T-helper 2 cell treated with Interferon-gamma antibody and Interleukin-4, amounts not matched to agents 5 μg/mL and 100 μg/mL, for 36 hours (primary cell): ENCODE measurements at regions not wholly inside any gene's neighbourhood (a gene's known extent, or its start where the extent isn't known, plus 50 kb on each side); places are given as distances from the start of the nearest gene placed in this dataset.

Experiments used
- DNase-seq: peaks from one replicate; pipeline ENCODE4 v3.0.0; 2021; ENCODE audit warnings: low spot score
- H3K27ac Mint-ChIP-seq: one replicate; pipeline ENCODE4 v1.8.0; 2021; ENCODE audit warnings: mild to moderate bottlenecking, mixed read lengths
- H3K27me3 Mint-ChIP-seq: one replicate; pipeline ENCODE4 v1.8.0; 2021; ENCODE audit warnings: low read depth, mixed read lengths
- H3K36me3 Mint-ChIP-seq: one replicate; pipeline ENCODE4 v1.8.0; 2021; ENCODE audit warnings: low read depth, mixed read lengths
- H3K4me1 Mint-ChIP-seq: one replicate; pipeline ENCODE4 v1.8.0; 2021; ENCODE audit warnings: low read depth, mixed read lengths
- H3K4me3 Mint-ChIP-seq: one replicate; pipeline ENCODE4 v1.8.0; 2022; ENCODE audit warnings: mild to moderate bottlenecking, moderate library complexity, mixed read lengths
- H3K9me3 Mint-ChIP-seq: one replicate; pipeline ENCODE4 v1.8.0; 2021; ENCODE audit warnings: mixed read lengths

DNA sequence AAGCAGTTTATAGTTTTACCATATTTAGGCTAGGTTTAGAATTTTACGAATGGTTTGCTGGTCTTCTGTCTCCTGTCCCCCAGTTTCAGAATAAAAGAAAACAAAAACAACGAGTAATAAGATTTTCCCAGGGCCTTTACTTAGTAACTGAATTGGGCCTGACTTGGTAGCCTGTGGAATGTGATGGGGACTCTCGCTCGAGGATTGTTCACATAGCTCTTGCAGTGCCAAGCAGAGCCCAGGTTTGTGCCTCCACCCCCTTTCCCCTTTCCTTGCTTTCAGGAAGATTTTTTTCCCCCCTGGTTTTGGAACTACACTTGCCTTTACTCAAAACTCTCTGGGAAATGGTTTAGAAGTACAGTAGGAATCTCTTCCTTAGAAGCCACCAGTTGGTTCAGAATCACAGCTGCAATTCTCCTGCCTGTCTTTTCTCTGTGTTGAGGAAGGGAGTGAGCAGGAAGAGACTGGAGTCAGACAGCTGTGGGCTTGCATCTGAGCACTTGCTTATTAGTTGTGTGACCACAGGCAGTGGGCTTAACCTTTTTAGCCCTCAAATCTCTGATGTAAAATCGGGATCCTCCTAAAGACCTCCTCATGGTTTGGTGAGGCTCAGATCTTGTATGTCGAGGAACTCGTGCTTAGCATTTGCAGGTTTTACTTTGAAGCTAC is 501.2 kb downstream of the PCNX1 start:
- Mint-ChIP-seq H3K4me1 (peaks cover 45% of the 10 kb centered on the region), H3K4me3 (no peak overlapping the region), H3K9me3 (peaks cover 3% of the 10 kb centered on the region), H3K27me3 (no peaks in the 10 kb centered on the region), H3K36me3 (peaks cover 19% of the 10 kb centered on the region), H3K27ac (no peak overlapping the region)
- DNase-seq, result no peak

GRCh38 chr14:71410578-71411284 is 503.5 kb downstream of the PCNX1 start:
- Mint-ChIP-seq H3K4me3 (no peak overlapping the region), H3K36me3 (peaks cover 23% of the 10 kb centered on the region), H3K27me3 (no peaks in the 10 kb centered on the region), H3K9me3 (peaks cover 3% of the 10 kb centered on the region), H3K4me1 (peaks cover 37% of the 10 kb centered on the region), H3K27ac (peak overlapping the region; percentile 48)
- DNase-seq, result no peak

- Mint-ChIP-seq H3K36me3 (peaks cover 21% of the 10 kb centered on the region), H3K27ac (peak overlapping the region; percentile 48), H3K4me1 (peaks cover 34% of the 10 kb centered on the region), H3K27me3 (no peaks in the 10 kb centered on the region), H3K9me3 (peaks cover 3% of the 10 kb centered on the region), H3K4me3 (no peak overlapping the region)
- DNase-seq, result no peak
These were observed 504.0 kb downstream of the PCNX1 start for GRCh38 chr14:71411285-71411595.

- peak overlapping the region; percentile 48 for H3K27ac Mint-ChIP-seq
- H3K4me3 Mint-ChIP-seq, result no peak overlapping the region
These were observed 504.5 kb downstream of the PCNX1 start for GRCh38 chr14:71411738-71412137.

GRCh38 chr14:71414631-71415403 is 507.6 kb downstream of the PCNX1 start:
- Mint-ChIP-seq H3K27ac (no peak overlapping the region), H3K4me3 (no peak overlapping the region), H3K27me3 (no peaks in the 10 kb centered on the region), H3K36me3 (peaks cover 33% of the 10 kb centered on the region), H3K4me1 (peaks cover 23% of the 10 kb centered on the region), H3K9me3 (peaks cover 3% of the 10 kb centered on the region)
- DNase-seq, result no peak

More at GRCh38 chr14:71411738-71412137, 504.5 kb downstream of the PCNX1 start:
- Mint-ChIP-seq H3K27me3 (no peaks in the 10 kb centered on the region), H3K36me3 (peaks cover 24% of the 10 kb centered on the region), H3K4me1 (peaks cover 34% of the 10 kb centered on the region), H3K9me3 (peaks cover 3% of the 10 kb centered on the region)
- no peak for DNase-seq

DNA sequence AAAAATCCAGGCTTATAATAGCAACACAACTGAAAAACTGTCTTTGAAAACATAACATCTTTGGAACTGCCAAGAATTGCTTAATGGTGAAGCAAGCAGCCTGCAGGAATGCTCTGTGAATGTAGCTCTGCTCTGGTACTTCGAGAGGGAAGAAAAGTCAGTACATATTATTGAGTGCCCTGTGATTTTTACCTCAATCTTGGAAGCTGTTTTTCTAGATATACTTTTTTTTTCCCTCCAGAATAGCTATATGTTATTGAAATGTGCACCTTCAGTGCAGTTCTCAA is 508.1 kb downstream of the PCNX1 start:
- no peak overlapping the region for H3K27ac Mint-ChIP-seq
- peaks cover 36% of the 10 kb centered on the region for H3K36me3 Mint-ChIP-seq
- peaks cover 19% of the 10 kb centered on the region for H3K4me1 Mint-ChIP-seq
- no peak overlapping the region for H3K4me3 Mint-ChIP-seq
- no peak for DNase-seq
- H3K27me3 Mint-ChIP-seq, result no peaks in the 10 kb centered on the region
- H3K9me3 Mint-ChIP-seq, result peaks cover 3% of the 10 kb centered on the region

GRCh38 chr14:71416392-71416791 is 509.1 kb downstream of the PCNX1 start:
- H3K4me1 Mint-ChIP-seq, result peaks cover 10% of the 10 kb centered on the region
- H3K9me3 Mint-ChIP-seq, result peaks cover 3% of the 10 kb centered on the region
- peaks cover 39% of the 10 kb centered on the region for H3K36me3 Mint-ChIP-seq
- H3K27me3 Mint-ChIP-seq, result no peaks in the 10 kb centered on the region
- DNase-seq, result no peak
- no peak overlapping the region for H3K27ac Mint-ChIP-seq
- no peak overlapping the region for H3K4me3 Mint-ChIP-seq

DNA sequence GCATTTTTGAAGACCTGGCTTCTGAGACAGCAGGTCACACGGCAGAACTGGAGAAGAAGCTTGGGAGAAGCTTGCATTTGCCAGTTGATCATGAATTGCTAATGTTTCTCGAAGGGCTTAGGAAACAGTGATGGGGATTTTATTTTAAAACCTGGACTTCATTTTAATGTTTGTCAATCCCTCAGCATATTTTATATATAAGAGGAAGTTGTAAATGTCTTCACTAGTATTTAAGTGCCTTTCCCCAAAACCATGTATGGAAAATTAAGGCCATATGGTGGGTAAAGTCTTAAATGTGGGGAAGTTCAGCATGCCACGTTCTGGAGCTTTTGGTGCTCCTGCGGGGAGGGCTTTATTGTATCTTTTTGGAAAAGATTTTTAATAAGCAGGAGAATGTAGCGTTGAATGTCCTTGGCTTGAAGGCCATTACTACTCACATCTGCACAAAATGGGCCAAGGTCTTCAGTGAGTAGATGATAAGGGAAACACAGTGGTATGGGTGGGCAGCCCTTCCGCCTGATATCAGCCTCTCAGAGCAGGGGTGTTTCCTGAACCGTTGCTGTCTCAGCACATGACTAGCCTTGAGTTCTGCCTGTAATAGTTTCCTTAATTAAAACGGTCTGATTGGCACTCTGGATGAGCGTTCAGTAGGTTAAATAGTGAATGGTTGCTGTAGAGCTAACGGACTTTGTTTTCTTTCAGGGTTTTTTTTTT is 511.4 kb downstream of the PCNX1 start:
- Mint-ChIP-seq H3K27ac (no peak overlapping the region), H3K9me3 (peaks cover 4% of the 10 kb centered on the region), H3K36me3 (peaks cover 46% of the 10 kb centered on the region), H3K4me1 (no peaks in the 10 kb centered on the region), H3K4me3 (no peak overlapping the region), H3K27me3 (no peaks in the 10 kb centered on the region)
- no peak for DNase-seq

GRCh38 chr14:71423481-71423880 is 508.7 kb upstream of the RGS6 start:
- Mint-ChIP-seq H3K4me3 (no peak overlapping the region), H3K36me3 (peaks cover 65% of the 10 kb centered on the region), H3K27ac (no peak overlapping the region), H3K9me3 (peaks cover 37% of the 10 kb centered on the region), H3K27me3 (no peaks in the 10 kb centered on the region), H3K4me1 (peaks cover 15% of the 10 kb centered on the region)
- DNase-seq, result no peak

GRCh38 chr14:71424941-71425340 is 507.3 kb upstream of the RGS6 start:
- Mint-ChIP-seq H3K4me3 (no peak overlapping the region), H3K27ac (peak overlapping the region; percentile 23), H3K4me1 (peaks cover 17% of the 10 kb centered on the region), H3K36me3 (peaks cover 58% of the 10 kb centered on the region), H3K9me3 (peaks cover 37% of the 10 kb centered on the region), H3K27me3 (no peaks in the 10 kb centered on the region)
- DNase-seq, result no peak

DNA sequence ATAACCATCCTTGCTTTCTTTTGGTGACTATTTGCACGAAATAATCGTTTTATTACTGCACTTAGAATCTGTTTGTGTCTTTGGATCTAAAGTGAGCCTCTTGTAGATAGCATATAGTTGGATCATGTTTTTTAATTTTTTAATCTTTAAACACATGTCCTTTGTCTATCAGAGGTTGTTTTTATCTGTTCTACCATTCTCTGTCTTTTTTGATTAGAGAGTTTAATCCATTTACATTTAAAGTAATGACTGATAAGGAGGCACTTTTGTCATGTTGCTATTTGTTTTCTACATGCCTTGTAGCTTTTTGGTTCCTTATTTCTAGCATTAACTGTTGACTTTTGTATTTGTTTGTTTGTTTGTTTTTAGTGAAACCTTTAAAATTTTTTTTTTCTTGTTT is 506.2 kb upstream of the RGS6 start:
- Mint-ChIP-seq H3K36me3 (peaks cover 52% of the 10 kb centered on the region), H3K9me3 (peaks cover 37% of the 10 kb centered on the region), H3K27me3 (no peaks in the 10 kb centered on the region), H3K4me1 (peaks cover 24% of the 10 kb centered on the region), H3K4me3 (no peak overlapping the region), H3K27ac (no peak overlapping the region)
- no peak for DNase-seq

- Mint-ChIP-seq H3K27me3 (no peaks in the 10 kb centered on the region), H3K4me3 (no peak overlapping the region), H3K36me3 (peaks cover 36% of the 10 kb centered on the region), H3K4me1 (peaks cover 20% of the 10 kb centered on the region), H3K27ac (no peak overlapping the region), H3K9me3 (peaks cover 22% of the 10 kb centered on the region)
- no peak for DNase-seq
These were observed 502.3 kb upstream of the RGS6 start for GRCh38 chr14:71429902-71430301.

DNA sequence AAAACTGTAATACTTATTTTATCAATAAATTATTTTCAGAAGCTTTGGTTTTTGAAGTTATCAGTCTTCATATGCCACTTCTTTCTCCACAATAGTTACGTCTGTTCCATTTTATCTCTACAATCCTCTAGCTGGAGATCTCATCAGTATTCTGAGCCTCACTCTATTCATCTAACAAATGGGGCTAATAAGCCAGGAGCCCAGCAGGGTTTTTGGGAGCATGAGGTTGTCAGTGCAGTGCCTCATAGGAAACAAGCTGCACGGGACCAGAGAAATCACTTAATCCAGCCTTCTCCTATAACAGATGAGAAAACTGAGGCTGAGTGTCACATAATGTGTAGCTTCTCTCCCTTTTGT is 501.9 kb upstream of the RGS6 start:
- Mint-ChIP-seq H3K9me3 (peaks cover 18% of the 10 kb centered on the region), H3K27me3 (no peaks in the 10 kb centered on the region), H3K4me1 (peaks cover 16% of the 10 kb centered on the region), H3K27ac (no peak overlapping the region), H3K36me3 (peaks cover 32% of the 10 kb centered on the region), H3K4me3 (no peak overlapping the region)
- no peak for DNase-seq
